Ecto neural progenitor cell (in vitro differentiated cells): ENCODE measurements at regions not wholly inside any gene's neighbourhood (a gene's known extent, or its start where the extent isn't known, plus 50 kb on each side); places are given as distances from the start of the nearest gene placed in this dataset.

Source experiments
- DNase-seq: peaks from one replicate; pipeline ENCODE4 v3.0.0-alpha.2; 2018; ENCODE audit warnings: low spot score

GRCh38 chr3:70800951-70801350 lies 488.5 kb upstream of the MDFIC2 start:
- no peak for DNase-seq

- DNase-seq: no peak
Observed at GRCh38 chr3:70789878-70790277, 477.4 kb upstream of the MDFIC2 start.

GRCh38 chr3:70780790-70781189 lies 468.4 kb upstream of the MDFIC2 start:
- no peak for DNase-seq

- DNase-seq: no peak
Observed at GRCh38 chr3:70779296-70779695, 466.9 kb upstream of the MDFIC2 start.

GRCh38 chr3:70776081-70776480 lies 463.6 kb upstream of the MDFIC2 start:
- no peak for DNase-seq

- no peak for DNase-seq
Observed at GRCh38 chr3:70775257-70775656, 462.8 kb upstream of the MDFIC2 start.

- no peak for DNase-seq
Observed at GRCh38 chr3:70774641-70775040, 462.2 kb upstream of the MDFIC2 start.

- DNase-seq: no peak
Observed at GRCh38 chr3:70771426-70772147, 459.1 kb upstream of the MDFIC2 start.

- no peak for DNase-seq
Observed at GRCh38 chr3:70770650-70771049, 458.2 kb upstream of the MDFIC2 start.

- no peak for DNase-seq
Observed at GRCh38 chr3:70766301-70766700, 453.9 kb upstream of the MDFIC2 start.

GRCh38 chr3:70763894-70764293 lies 451.5 kb upstream of the MDFIC2 start:
- no peak for DNase-seq

GRCh38 chr3:70757658-70758057 lies 445.2 kb upstream of the MDFIC2 start:
- DNase-seq: no peak

- no peak for DNase-seq
Observed at GRCh38 chr3:70755526-70755925, 443.1 kb upstream of the MDFIC2 start.

GRCh38 chr3:70754314-70754713 lies 441.9 kb upstream of the MDFIC2 start:
- no peak for DNase-seq

- no peak for DNase-seq
Observed at GRCh38 chr3:70753572-70753971, 441.1 kb upstream of the MDFIC2 start.

GRCh38 chr3:70752051-70752450 lies 439.6 kb upstream of the MDFIC2 start:
- no peak for DNase-seq

- no peak for DNase-seq
Observed at GRCh38 chr3:70749122-70749521, 436.7 kb upstream of the MDFIC2 start.

- DNase-seq: no peak
Observed at GRCh38 chr3:70748593-70748992, 436.2 kb upstream of the MDFIC2 start.

GRCh38 chr3:70747847-70748246 lies 435.4 kb upstream of the MDFIC2 start:
- DNase-seq: no peak

GRCh38 chr3:70744536-70744935 lies 432.1 kb upstream of the MDFIC2 start:
- no peak for DNase-seq

GRCh38 chr3:70743754-70744153 lies 431.3 kb upstream of the MDFIC2 start:
- DNase-seq: no peak

GRCh38 chr3:70742081-70742480 lies 429.6 kb upstream of the MDFIC2 start:
- no peak for DNase-seq

GRCh38 chr3:70740872-70741271 lies 428.4 kb upstream of the MDFIC2 start:
- DNase-seq: no peak

GRCh38 chr3:70740071-70740470 lies 427.6 kb upstream of the MDFIC2 start:
- no peak for DNase-seq
